Esophagus squamous epithelium (tissue), 5 donors: ENCODE measurements at regions not wholly inside any gene's neighbourhood (a gene's known extent, or its start where the extent isn't known, plus 50 kb on each side); places are given as distances from the start of the nearest gene placed in this dataset.

ENCODE experiments used
- DNase-seq: peaks from one replicate; lab custom pipeline; 2025; lab: John Stamatoyannopoulos, UW
- H3K27ac ChIP-seq, 4 donors: fragments of 200-600 bp; sonication (generic); one replicate each; pipeline ENCODE4 v1.5.1; 2016 to 2019; ENCODE audit warnings: mild to moderate bottlenecking in 1 of 4
- H3K27me3 ChIP-seq, 4 donors: fragments of 200-600 bp; sonication (generic); 1 replicate in 3 of 4; 2 replicates in 1 of 4; pipeline versions ENCODE4 v1.5.1 to v1.6.0; 2017 to 2021; ENCODE audit warnings: antibody characterized with exemption in 1 of 4
- H3K36me3 ChIP-seq, 3 donors: fragments of 200-600 bp; sonication (generic); one replicate each; pipeline ENCODE4 v1.5.1; 2016 to 2019
- H3K4me1 ChIP-seq, 3 donors: fragments of 200-600 bp; sonication (generic); one replicate each; pipeline ENCODE4 v1.5.1; 2017 to 2019
- H3K4me3 ChIP-seq, 4 donors: fragments of 200-600 bp; sonication (generic); 1 replicate in 3 of 4; 2 replicates in 1 of 4; pipeline ENCODE4 v1.5.1; 2016 to 2019; ENCODE audit warnings: mild to moderate bottlenecking in 2 of 4, moderate library complexity in 1 of 4
- H3K9me3 ChIP-seq, 3 donors: fragments of 200-600 bp; sonication (generic); one replicate each; pipeline ENCODE4 v1.5.1; 2016 to 2019
- CTCF ChIP-seq, 6 experiments: fragments of 450-650 bp in 4 of 6; fragments of 200-600 bp in 2 of 6; sonication (generic) in 2 of 6; IDR thresholded peaks; one replicate each; pipeline ENCODE4 v1.5.1; 2016 to 2019; ENCODE audit warnings: antibody characterized with exemption in 6 of 6, mild to moderate bottlenecking in 4 of 6, moderate library complexity in 4 of 6
- POLR2A ChIP-seq, 4 donors: fragments of 450-650 bp; IDR thresholded peaks; one replicate each; pipeline ENCODE4 v1.6.1; 2017; ENCODE audit warnings: antibody characterized with exemption in 4 of 4, mild to moderate bottlenecking in 4 of 4, moderate library complexity in 3 of 4
- WGBS, 2 donors: methylation state at CpG; one replicate each; pipeline ENCODE4 v1.1.5; 2018; 5-methylcytosine and 5-hydroxymethylcytosine counted together
- intact Hi-C: fragments of 100-400 bp; cut with DNase I; formaldehyde crosslinking; loops from one replicate; pipeline ENCODE4 v1.15.0; 2022
- donor health status: DM: yes; HTN: yes; CAD: no.

GRCh38 chr3:106431721-106432120, 562.9 kb upstream of the CBLB start:
- 85 to 88% methylated on average over 7 of the region's 7 CpGs for WGBS, 2 donors
- H3K9me3 ChIP-seq, result no peaks in the 10 kb centered on the region
- H3K36me3 ChIP-seq, result no peaks in the 10 kb centered on the region
- no peak overlapping the region for H3K27ac ChIP-seq
- peaks cover 4 to 13% (median 5%) of the 10 kb centered on the region in 3 donors for H3K4me1 ChIP-seq
- DNase-seq, result no peak
- no peak overlapping the region for H3K4me3 ChIP-seq
- intact Hi-C loops, result no loop called here
- TF ChIP-seq CTCF (IDR thresholded peaks at IDR 0.05) (no peak), POLR2A (IDR thresholded peaks at IDR 0.05) (no peak)
- no peaks in the 10 kb centered on the region for H3K27me3 ChIP-seq

- intact Hi-C loops, result no loop called here
- Histone ChIP-seq H3K36me3 (no peaks in the 10 kb centered on the region), H3K9me3 (no peaks in the 10 kb centered on the region), H3K27me3 (no peaks in the 10 kb centered on the region), H3K4me3 (no peak overlapping the region), H3K27ac (no peak overlapping the region), H3K4me1 (no peaks in the 10 kb centered on the region)
- WGBS, 2 donors, result 68 to 74% methylated on average over 1 of the region's 1 CpG
- DNase-seq, result no peak
- TF ChIP-seq CTCF (IDR thresholded peaks at IDR 0.05) (no peak), POLR2A (IDR thresholded peaks at IDR 0.05) (no peak)
Observed at GRCh38 chr3:106435899-106436453, 567.2 kb upstream of the CBLB start.

GRCh38 chr3:106438887-106439286, 570.1 kb upstream of the CBLB start:
- Histone ChIP-seq H3K4me1 (no peaks in the 10 kb centered on the region), H3K4me3 (no peak overlapping the region), H3K36me3 (no peaks in the 10 kb centered on the region), H3K27ac (no peak overlapping the region), H3K27me3 (no peaks in the 10 kb centered on the region), H3K9me3 (no peaks in the 10 kb centered on the region)
- intact Hi-C loops, result no loop called here
- TF ChIP-seq POLR2A (IDR thresholded peaks at IDR 0.05) (no peak), CTCF (IDR thresholded peaks at IDR 0.05) (no peak)
- 93 to 95% methylated on average over 1 of the region's 1 CpG for WGBS, 2 donors
- no peak for DNase-seq

GRCh38 chr3:106440672-106441071, 571.9 kb upstream of the CBLB start:
- no peaks in the 10 kb centered on the region for H3K27me3 ChIP-seq
- WGBS, 2 donors, result 70 to 81% methylated on average over 2 of the region's 2 CpGs
- no peak overlapping the region for H3K4me3 ChIP-seq
- intact Hi-C loops, result no loop called here
- TF ChIP-seq POLR2A (IDR thresholded peaks at IDR 0.05) (no peak), CTCF (IDR thresholded peaks at IDR 0.05) (no peak)
- no peak overlapping the region for H3K27ac ChIP-seq
- H3K36me3 ChIP-seq, result no peaks in the 10 kb centered on the region
- no peaks in the 10 kb centered on the region for H3K4me1 ChIP-seq
- no peaks in the 10 kb centered on the region for H3K9me3 ChIP-seq
- no peak for DNase-seq

GRCh38 chr3:106446271-106446670, 577.5 kb upstream of the CBLB start:
- 70 to 76% methylated on average over 4 of the region's 4 CpGs for WGBS, 2 donors
- DNase-seq, result no peak
- intact Hi-C loops, result no loop called here
- TF ChIP-seq POLR2A (IDR thresholded peaks at IDR 0.05), result no peak
- no peak for TF ChIP-seq CTCF (IDR thresholded peaks at IDR 0.05)
- H3K27me3 ChIP-seq, result no peaks in the 10 kb centered on the region
- no peaks in the 10 kb centered on the region for H3K9me3 ChIP-seq
- no peak overlapping the region for H3K27ac ChIP-seq
- no peaks in the 10 kb centered on the region for H3K36me3 ChIP-seq
- H3K4me1 ChIP-seq, result peaks cover 0 to 2% (median 0%) of the 10 kb centered on the region in 3 donors
- no peak overlapping the region for H3K4me3 ChIP-seq
